GM18868 (cell line): ENCODE measurements at regions not wholly inside any gene's neighbourhood (a gene's known extent, or its start where the extent isn't known, plus 50 kb on each side); places are given as distances from the start of the nearest gene placed in this dataset.

Experiments used
- ATAC-seq: cut with Tn5 transposase; IDR thresholded peaks from one replicate; pipeline ENCODE4 v1.9.1; 2021; ENCODE audit warnings: mild to moderate bottlenecking, moderate library complexity; ENCODE audit not compliant: unreplicated experiment

DNA sequence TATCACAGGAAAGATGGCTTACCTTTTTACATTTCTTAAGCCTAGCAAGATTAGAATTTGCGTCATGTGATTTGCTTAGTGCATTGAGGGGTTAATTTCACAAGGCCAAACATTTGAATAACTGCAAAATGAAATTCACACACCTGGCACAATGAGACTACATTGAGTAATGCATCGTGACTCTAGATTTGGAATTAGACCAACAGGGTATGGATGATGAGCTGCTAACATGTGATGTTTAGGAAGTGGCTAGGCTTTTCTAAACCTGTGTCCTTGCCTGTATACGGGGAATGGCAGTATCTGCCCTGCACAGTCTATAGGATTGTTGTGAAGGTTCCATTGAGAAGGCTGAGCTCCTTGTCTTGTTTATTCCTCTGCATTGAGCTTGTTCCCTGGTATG is 160.1 kb downstream of the MFSD1 start:
- no peak for ATAC-seq

DNA sequence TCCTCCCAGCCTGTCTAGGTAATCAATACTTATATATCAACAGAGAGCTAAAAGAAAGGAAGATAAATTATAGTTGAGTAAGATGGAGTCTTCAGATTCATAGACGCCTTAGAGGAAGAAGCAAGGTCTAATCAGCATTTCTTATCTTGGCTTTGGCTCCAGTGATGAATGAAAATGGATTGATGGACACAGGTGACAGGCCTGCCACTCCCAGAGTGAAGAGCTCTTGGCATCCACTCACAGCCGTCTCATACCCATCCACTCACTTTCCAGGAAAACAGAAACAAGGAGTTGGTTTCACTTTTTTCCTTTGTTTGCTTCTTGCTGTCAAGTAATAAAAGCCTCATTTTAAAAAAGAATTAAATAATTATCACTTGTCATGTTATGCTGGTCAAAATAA is 168.2 kb downstream of the MFSD1 start:
- ATAC-seq, result no peak

DNA sequence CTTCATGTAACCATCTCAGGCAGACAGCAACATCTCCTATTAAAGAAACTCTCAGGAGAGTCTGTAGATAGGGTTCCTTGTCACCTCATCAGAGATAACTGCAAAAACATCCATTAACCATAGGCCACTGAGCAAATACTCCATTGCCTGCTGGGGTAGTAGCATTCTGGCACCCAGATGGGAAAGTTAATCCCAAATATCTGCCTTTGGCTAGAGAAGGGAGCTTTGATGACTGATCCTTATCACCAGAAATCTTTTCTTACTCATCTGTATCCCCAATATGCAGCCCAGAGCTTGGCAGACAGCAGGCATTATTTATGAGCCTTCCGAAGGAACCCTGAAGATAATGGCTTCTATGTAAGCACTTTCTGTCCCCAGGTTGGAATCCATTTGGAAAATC is 173.1 kb downstream of the MFSD1 start:
- ATAC-seq, result no peak

GRCh38 chr3:158976966-158977365 is 175.1 kb downstream of the MFSD1 start:
- ATAC-seq, result no peak

DNA sequence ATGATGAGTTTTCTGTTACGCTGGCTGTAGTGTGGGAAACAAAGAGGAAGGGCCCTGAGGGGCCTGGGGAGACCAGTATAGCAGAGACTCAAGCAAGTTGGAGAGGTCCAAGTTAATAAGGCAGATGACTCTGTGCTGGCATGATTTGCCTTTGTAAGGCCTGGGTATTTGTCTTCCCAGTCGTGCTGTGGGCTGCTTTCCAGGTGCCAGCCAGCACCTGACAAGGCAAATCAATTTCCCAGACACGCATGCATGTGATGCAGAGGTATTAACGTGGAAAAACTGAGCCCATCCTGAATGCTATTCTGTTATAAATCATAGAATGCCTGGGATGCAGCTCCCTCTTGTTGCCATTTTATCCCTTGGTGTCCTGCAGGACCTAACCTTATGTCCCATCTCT is 175.6 kb downstream of the MFSD1 start:
- no peak for ATAC-seq

DNA sequence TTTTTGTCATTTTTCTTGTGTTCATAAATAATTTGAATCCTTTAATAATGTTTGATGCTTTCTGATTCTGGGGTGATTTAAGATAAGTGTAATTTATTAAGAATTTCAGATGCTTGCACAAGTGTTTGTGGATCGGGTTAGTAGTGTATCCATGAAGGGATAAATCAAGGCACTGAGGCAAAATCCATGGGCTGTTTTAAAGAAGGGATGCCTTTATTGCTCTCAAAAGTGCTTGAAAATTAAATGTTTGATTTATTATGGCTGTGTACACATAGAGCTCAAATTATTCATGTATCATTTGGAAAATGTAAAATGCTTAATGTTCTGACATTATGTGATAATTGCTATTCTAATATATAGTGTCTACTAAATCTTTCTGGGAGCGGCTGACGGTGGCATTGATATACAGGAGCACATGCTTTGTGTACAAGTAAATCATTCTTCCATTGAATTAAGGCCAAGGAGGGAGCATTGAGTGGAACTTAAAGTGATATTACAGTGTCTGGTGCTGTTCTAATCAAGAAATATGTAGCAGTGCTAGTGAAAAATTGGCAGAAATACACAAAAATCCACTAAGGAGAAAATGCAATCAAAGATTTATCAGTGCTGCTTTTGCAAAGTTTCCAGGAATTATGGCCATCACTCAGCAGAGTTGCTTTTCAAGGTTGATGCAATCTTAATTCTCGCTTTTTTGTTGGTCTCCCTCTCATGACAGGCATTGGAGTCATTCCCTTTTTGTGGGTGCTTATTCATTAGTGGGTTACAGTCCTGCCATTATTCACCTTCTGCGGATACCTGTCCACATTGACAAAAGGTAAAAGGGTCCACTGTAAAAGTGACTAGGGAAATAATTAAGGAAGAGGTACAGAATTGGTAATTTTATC is 181.6 kb downstream of the MFSD1 start:
- ATAC-seq, result no peak

GRCh38 chr3:158991146-158991705 is 189.4 kb downstream of the MFSD1 start:
- ATAC-seq, result no peak

DNA sequence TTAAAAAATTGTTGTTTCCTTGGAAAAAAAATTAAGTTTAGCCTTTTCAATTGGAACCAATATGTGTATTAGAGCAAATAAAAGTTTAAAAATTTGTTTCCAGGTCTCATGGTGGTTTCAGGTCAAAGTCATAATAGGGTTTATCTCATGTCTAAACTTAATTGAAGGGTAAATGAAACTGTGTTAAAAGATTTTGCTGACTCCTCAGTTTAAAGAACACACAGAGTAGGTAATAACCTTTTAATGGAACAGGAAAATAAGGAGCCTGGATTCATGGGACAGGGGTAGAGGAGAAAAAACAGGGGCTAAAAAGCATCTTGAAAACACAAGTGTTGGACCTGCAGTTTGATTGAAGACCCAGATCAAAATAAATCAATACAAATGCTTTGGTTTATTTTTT is 190.6 kb downstream of the MFSD1 start:
- no peak for ATAC-seq

GRCh38 chr3:158994386-158994785 is 192.5 kb downstream of the MFSD1 start:
- ATAC-seq, result no peak

DNA sequence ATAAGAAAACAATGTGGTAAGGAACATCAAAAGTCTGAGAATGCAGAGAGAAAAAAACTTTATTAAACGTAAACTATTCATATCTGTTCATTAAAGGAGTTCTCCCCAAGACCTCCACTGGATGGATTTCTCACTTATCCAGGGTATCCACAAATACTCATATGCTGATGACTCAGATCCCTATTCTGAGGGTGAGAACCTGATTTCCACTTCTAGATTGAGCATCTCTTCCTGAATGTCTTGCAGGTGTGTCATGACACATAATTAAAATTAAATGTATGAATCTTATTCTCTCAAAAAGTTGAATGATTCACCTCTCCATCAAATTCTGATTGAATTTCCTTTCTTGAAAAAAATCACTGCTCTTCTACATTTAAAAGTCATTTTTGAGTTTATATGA is 199.9 kb downstream of the MFSD1 start:
- no peak for ATAC-seq

DNA sequence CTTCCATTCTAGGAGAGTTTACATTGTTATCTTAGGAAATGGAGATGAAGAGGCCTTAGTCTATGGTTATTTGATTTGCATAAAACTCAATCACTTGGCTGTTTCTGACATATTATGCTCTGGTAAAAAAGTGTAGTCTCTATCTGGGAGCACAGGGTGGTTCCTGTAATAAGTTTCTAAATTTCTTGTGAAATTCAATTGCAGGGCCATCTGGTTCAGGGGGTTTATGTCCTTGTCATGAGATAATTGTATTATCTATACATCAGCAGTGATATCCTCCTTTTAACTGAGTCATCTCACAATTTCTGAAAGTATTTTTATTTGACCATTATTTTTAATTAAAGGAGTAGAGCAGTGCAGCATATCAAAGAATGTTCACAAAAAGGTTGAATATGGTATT is 203.3 kb downstream of the MFSD1 start:
- ATAC-seq, result no peak

GRCh38 chr3:159007331-159007730 is 205.5 kb downstream of the MFSD1 start:
- ATAC-seq, result no peak

DNA sequence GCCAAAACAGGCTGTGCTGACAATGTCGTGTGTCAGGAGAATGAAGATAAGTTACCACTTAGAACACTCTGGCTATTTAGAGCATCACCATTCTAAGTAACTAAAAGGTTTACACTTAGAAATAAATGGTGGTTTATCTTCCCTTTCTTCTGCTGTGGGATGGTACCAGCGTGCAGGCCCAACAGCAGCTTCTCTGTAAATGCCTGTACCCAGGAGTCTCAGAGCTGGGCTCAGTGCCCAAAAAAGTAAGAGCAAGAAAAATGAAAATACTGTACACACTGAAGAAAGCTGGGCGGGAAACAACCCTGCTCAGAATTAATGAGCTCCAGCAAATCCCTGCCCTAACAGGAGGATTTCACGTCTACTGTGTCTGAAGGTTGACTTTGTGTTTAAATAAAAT is 206.5 kb downstream of the MFSD1 start:
- no peak for ATAC-seq

- no peak for ATAC-seq
Observed at GRCh38 chr3:159018341-159018740, 216.5 kb downstream of the MFSD1 start.

DNA sequence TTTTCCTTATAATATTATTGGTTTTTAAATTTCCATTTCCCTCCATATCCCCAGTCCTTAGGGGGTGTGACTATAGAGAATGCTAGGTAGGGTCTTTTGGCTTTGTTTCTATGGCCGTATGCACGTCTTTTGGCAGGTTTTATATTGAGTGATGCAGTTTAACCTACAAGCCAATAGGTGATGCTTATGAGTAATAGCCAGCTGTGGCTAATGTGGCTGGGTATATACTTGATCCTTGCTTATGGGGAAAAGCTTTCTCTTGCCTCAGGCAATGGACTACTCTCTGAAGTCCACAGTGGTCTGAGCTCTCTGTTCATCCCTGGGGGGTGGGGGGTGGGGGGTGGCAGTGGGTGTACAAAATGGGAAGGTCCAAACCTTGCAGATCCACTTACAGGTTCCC is 223.9 kb downstream of the MFSD1 start:
- ATAC-seq, result no peak

DNA sequence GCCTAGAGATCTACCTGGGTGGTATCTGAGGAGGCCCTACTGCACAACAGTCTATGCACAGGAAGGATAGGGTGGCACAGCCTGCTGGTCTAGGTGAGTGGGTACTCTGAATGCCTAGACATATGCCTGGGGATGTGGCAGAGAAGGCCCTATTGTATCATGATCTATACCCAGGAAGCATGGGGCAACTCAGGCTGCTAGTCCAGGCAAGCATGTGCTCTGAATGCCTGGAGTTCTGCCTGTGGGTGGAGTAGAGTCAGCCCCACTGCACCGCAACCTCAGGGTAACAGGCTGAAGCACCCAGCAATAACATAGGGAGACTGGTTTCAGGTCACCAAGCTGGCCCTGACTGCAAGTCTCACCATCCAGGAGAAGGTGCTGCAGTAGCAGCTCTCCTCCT is 224.7 kb downstream of the MFSD1 start:
- ATAC-seq, result no peak

DNA sequence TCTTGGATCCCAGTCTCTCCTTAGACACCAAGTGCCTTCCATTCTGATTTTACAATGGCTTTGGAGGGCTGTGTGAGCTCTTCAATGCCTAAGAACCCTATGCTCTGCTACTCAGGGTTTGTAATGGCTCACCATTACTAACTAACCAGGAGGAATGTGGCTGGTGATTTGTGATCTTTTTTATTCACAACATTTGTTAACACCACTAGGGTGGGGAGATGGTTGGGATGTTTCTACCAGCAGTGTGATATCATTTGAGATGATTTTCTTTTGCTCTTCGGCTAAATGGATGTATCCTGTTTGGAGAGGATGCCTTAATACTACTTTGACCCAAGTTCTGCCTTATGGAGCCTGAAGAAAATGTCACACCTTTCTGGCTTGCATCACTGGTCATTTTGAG is 226.9 kb downstream of the MFSD1 start:
- no peak for ATAC-seq

DNA sequence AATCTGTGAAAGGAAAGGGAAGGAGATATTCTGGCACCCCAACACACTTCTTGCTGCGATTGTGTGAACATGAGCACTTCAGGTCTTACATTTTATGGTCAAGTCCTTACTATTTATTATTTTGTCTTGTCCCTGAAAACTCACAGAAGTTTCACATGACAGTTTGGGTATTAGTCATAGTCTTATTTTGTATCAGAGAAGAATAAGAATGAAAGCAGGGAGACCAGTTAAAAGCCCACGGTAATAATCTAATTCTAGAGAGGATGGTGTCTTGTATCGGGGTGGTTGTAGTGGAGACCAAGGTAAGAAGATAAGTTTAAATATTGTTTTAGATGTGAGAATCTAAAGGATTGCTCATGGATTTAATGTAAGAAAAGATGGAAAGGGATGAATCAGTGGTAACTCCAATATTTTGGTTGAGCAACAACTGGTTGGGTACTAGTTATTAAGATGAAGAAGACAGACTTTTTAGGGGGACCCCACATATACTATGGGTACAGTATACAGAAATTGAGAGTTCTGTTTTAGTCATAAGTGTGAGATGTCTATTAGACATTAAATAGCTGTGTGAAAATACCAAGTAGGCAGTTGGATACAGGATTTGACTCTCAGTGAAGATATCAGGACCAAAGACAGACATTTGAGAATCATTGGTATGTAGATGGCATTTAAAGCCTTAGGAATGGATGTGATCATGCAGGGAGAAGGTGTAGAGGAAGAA is 227.6 kb downstream of the MFSD1 start:
- peak; percentile 89 for ATAC-seq

DNA sequence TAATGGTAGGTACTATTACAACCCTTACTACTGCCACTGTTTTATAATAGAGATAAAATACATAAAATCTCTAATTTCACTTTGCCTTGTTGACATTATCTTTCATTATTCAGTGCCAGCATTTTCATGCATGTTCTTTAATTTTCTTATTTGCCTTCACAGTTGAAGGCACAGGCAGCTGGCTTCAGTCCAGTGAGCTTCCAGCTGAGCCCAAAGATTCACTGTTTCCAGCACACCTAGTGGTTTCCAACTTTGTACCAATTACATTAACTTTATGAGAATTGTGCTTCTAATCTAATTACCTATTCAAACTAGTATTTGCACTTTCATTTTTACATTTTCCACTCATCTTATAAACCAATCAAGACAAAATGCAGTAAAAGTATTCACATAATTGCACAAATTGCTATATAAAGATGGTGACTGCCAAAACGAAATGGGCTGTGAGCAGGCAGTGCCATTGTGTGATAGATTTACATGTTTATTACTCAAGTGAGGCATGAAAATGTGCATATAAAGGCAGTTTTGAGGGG is 228.3 kb downstream of the MFSD1 start:
- no peak for ATAC-seq

GRCh38 chr3:159030886-159031679 is 229.2 kb downstream of the MFSD1 start:
- ATAC-seq, result no peak

DNA sequence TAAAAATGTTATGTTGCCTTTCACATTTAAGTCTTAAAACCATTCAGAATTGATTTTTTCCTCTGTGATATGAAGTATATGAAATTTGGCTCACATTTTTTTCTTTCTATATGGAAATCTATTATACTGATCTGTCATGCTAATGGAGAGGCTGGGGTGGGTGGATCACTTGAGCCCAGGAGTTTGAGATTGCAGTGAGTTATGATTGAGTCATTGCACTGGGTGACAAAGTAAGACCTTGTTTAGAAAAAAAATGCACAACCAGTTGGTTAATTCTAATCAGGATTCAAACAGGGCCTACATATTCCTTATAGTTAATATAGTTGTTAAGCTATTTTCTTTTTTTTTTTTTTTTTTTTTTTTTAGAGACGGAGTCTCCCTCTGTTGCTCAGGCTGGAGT is 230.5 kb downstream of the MFSD1 start:
- no peak for ATAC-seq
